ENCODE measurements at regions not wholly inside any gene's neighbourhood (a gene's known extent, or its start where the extent isn't known, plus 50 kb on each side); places are given as distances from the start of the nearest gene placed in this dataset.
"Not testable (repeated sequence)": the region's sequence is repeated elsewhere in the genome, so short reads cannot be mapped to it uniquely, and the experiment has no call there.

GRCh38 chr14:106768230-106768629 is 1241.8 kb downstream of the TMEM121 start:
- DNase-seq: not testable (repeated sequence)

GRCh38 chr14:106768972-106769700 is 1242.8 kb downstream of the TMEM121 start:
- not testable (repeated sequence) for DNase-seq

GRCh38 chr14:106770158-106770672 is 1243.8 kb downstream of the TMEM121 start:
- DNase-seq: not testable (repeated sequence)

- not testable (repeated sequence) for DNase-seq
Measured at GRCh38 chr14:106774889-106775480, 1248.6 kb downstream of the TMEM121 start.

GRCh38 chr14:106776395-106776983 is 1250.1 kb downstream of the TMEM121 start:
- DNase-seq: no peak

- no peak for DNase-seq
Measured at GRCh38 chr14:106778986-106779385, 1252.6 kb downstream of the TMEM121 start.

GRCh38 chr14:106786697-106787096 is 1260.3 kb downstream of the TMEM121 start:
- no peak for DNase-seq

- no peak for DNase-seq
Measured at GRCh38 chr14:106787626-106788025, 1261.2 kb downstream of the TMEM121 start.

GRCh38 chr14:106788534-106788933 is 1262.2 kb downstream of the TMEM121 start:
- no peak for DNase-seq

GRCh38 chr14:106789318-106789717 is 1262.9 kb downstream of the TMEM121 start:
- no peak for DNase-seq

GRCh38 chr14:106790189-106791036 is 1264.0 kb downstream of the TMEM121 start:
- no peak for DNase-seq

GRCh38 chr14:106792543-106792942 is 1266.2 kb downstream of the TMEM121 start:
- DNase-seq: no peak

- DNase-seq: not testable (repeated sequence)
Measured at GRCh38 chr14:106798166-106798565, 1271.8 kb downstream of the TMEM121 start.

GRCh38 chr14:106802413-106803364 is 1276.3 kb downstream of the TMEM121 start:
- no peak for DNase-seq

- no peak for DNase-seq
Measured at GRCh38 chr14:106803379-106803778, 1277.0 kb downstream of the TMEM121 start.

- DNase-seq: no peak
Measured at GRCh38 chr14:106807493-106807892, 1281.1 kb downstream of the TMEM121 start.

GRCh38 chr14:106808458-106808857 is 1282.1 kb downstream of the TMEM121 start:
- no peak for DNase-seq

GRCh38 chr14:106808907-106809306 is 1282.5 kb downstream of the TMEM121 start:
- DNase-seq: no peak

- no peak for DNase-seq
Measured at GRCh38 chr14:106809615-106810014, 1283.2 kb downstream of the TMEM121 start.

GRCh38 chr14:106810168-106810567 is 1283.8 kb downstream of the TMEM121 start:
- not testable (repeated sequence) for DNase-seq

GRCh38 chr14:106811162-106811561 is 1284.8 kb downstream of the TMEM121 start:
- no peak for DNase-seq

All from DMS79 treated with DMSO at 0.1 percent for 48 hours (cell line).